GM19395 (cell line): ENCODE measurements at regions not wholly inside any gene's neighbourhood (a gene's known extent, or its start where the extent isn't known, plus 50 kb on each side); places are given as distances from the start of the nearest gene placed in this dataset.

Experiments
- ATAC-seq: cut with Tn5 transposase; IDR thresholded peaks from one replicate; pipeline ENCODE4 v1.9.1; 2021; ENCODE audit warnings: mild to moderate bottlenecking, moderate library complexity; ENCODE audit not compliant: unreplicated experiment

- ATAC-seq: no peak
Measured at GRCh38 chr21:16695074-16695473, 817.8 kb upstream of the CXADR start.

DNA sequence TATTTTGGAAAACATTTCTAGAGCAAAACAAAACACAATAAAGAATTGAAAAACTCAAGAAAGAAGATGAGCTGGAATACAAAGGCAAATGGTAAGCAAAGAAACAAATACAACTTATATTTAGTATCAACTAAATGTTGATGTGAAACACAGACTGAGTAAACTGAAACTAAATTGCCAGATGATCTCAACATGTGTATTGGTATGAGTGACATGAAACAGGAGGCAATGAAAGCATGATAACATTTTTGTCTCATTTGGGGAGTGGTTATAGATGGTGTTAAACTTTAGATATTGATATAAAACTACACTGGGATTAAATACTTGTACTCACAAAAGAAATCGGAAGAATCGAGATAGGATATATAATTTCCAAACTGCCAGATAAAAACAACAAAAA, 805.6 kb upstream of the CXADR start:
- no peak for ATAC-seq

GRCh38 chr21:16708101-16708835, 804.6 kb upstream of the CXADR start:
- no peak for ATAC-seq

DNA sequence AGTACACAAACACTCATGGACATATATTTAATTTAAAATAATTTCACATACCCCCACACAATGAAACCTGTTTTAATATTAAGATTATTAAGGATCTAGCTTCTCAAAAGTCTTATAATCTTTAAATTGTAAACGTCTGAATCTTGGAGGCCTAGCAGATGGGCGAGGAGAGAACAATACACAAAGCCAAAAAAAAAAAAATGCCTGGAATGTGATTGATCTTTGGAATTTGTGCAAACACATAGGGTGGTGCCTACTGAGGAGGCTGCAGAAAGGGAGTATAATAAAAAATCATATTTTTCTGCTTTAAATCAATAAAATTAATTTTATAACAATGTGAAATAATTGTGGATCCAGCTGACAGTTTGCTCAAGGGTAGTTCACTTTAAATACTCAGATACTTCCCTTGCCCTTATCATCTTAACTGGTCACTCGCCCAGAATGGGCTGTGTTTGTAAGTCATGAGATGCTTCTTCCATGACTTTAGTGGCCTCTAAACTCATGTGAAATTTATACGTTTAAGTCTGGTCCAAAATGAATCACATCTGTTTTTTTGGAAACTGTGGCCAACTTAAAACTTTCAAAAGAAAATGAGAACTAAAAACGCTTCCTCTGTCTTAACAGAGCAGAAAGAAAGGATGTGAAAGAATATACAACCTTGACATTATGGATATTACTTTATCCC, 802.8 kb upstream of the CXADR start:
- no peak for ATAC-seq

GRCh38 chr21:16711757-16712156, 801.1 kb upstream of the CXADR start:
- no peak for ATAC-seq

- ATAC-seq: no peak
Measured at GRCh38 chr21:16713331-16714117, 799.3 kb upstream of the CXADR start.

- ATAC-seq: no peak
Measured at GRCh38 chr21:16740511-16740910, 772.3 kb upstream of the CXADR start.

GRCh38 chr21:16741141-16741665, 771.6 kb upstream of the CXADR start:
- no peak for ATAC-seq

DNA sequence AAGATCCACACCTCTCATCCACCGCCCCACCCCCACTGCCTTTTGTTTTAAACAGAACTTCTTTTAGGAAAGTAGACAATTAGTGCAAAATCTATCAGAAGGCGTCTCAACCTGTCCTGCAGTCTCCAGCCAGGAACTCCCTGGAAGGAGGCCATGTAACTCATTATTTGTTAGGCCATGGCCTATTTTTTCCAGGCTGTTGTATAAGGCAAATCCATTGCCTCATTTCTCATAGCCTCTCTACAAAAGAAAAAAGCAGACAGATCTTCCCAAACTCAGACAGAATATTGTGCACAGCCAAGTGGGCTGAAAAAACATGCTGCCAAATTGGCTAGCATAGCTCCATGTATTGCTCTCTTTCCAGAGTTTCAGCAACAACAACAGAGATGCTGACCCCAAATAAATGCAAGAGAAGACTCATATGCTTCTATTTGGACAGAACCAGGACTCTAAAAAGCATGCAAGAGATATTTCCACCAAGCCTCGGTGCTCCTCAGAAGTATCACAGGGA, 770.7 kb upstream of the CXADR start:
- no peak for ATAC-seq

DNA sequence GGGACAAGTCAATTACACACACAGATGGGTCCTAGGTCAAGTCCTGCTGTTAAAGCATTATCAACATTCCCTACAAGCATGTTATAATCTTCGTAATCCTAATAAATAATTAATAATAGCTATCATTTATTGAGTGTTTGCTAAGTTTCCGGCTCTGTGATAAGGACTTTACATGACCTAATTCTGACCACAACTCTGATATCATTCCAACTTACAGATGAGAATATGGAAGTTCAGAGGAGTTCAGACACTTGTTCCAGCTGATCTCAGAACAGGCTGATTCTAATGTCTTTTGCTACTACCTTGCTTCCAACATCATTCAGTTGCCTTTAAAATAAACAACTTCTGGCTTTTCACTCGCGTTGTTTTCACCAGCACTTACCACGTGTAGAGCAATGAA, 770.1 kb upstream of the CXADR start:
- no peak for ATAC-seq

DNA sequence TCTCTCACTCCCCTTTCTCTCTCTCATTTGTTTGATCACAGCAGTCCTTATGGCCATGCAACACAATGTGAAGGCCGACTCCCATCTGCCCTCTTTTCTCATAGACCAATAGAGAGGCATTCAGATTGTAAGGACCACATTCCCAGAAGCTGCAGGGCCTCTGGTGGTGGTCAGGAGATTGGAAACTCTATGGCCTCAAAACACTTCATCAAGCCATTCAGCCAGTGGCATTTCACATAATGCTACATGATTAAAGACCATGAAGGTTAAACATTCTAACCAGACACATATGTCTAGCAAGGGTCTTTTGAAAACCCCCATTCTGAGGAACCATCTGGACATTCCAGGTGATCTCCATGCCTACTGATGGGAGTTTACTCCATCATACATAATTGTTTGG, 769.5 kb upstream of the CXADR start:
- no peak for ATAC-seq

DNA sequence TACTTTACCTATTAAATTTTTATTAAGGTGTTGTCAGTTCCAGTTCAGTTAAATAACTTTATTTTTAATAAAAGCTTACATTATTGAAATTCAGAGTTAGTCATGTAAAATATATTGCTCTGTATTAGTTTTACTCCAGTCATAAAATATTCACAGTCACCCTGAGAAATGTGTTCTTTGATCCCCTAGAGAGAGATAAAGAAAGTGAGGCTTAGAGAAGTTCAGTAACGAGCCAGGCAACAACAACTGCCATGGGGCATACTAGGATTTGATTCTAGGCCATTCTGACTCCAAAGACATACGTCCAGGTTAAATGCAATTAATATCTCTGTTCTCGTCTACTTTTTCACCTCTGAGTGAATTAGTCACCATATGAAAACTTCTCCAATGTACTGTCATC, 761.9 kb upstream of the CXADR start:
- no peak for ATAC-seq

GRCh38 chr21:16751695-16752474, 761.0 kb upstream of the CXADR start:
- ATAC-seq: no peak

- no peak for ATAC-seq
Measured at GRCh38 chr21:16752475-16752857, 760.4 kb upstream of the CXADR start.

- no peak for ATAC-seq
Measured at GRCh38 chr21:16755061-16755460, 757.8 kb upstream of the CXADR start.

- ATAC-seq: no peak
Measured at GRCh38 chr21:16767201-16767600, 745.6 kb upstream of the CXADR start.

- ATAC-seq: no peak
Measured at GRCh38 chr21:16768096-16768495, 744.7 kb upstream of the CXADR start.

GRCh38 chr21:16770266-16770665, 742.6 kb upstream of the CXADR start:
- no peak for ATAC-seq

- ATAC-seq: no peak
Measured at GRCh38 chr21:16773206-16773605, 739.6 kb upstream of the CXADR start.

DNA sequence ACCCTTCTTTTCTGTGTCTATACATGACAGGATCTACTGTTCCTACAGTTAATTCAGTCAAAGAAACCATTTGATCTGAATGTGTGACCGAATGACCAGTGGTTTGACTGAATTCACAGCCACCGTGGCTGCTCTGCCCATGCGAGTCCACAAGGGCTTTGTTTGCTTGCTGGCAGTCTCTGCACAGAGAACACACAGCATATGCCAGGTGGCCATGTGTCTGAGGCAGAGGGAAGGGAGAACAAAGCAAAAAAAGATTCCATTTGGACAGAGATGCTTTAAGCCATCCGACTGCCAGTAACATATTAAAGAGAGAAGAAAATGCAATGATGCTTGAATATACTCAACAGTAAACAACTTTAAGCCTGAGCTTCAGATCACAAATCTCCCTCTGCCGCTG, 737.8 kb upstream of the CXADR start:
- no peak for ATAC-seq
